HepG2 (cell line): ENCODE measurements at regions not wholly inside any gene's neighbourhood (a gene's known extent, or its start where the extent isn't known, plus 50 kb on each side); places are given as distances from the start of the nearest gene placed in this dataset.

Experiments used
- ATAC-seq: fragments of 200-7000 bp; cut with Tn5 transposase; 3 replicates; pipeline ENCODE4 v1.9.1; 2020; ENCODE audit warnings: mild to moderate bottlenecking, moderate library complexity
- BruUV-seq: library from RNA; stranded (reverse); fragments of 400-500 nt; replicated peaks from 2 replicates; lab custom pipeline; 2021; lab: Mats Ljungman, UMichigan
- CTCF ChIA-PET: fragments of 300-600 bp; formaldehyde crosslinking; extraction: SDS; loops from one replicate; lab custom pipeline; 2021; ENCODE audit warnings: low total read pairs, inconsistent platforms, low intra/inter-chr PET ratio; lab: Yijun Ruan, JAX
- POLR2A ChIA-PET: fragments of 350-600 bp; sonication (Branson Sonifier 250); formaldehyde crosslinking; loops from one replicate; lab custom pipeline; 2020; ENCODE audit warnings: antibody characterized with exemption, inconsistent platforms; lab: Yijun Ruan, JAX
- DNase-seq: peaks from one replicate; pipeline ENCODE4 v3.0.0-alpha.2; 2015; ENCODE audit warnings: low spot score
- FAIRE-seq: peaks from 3 replicates; lab custom pipeline; 2011; peaks lifted over from hg19 to GRCh38; lab: Jason Lieb, UNC
- H2AFZ ChIP-seq: one replicate; pipeline ENCODE4 v1.6.1; 2011; ENCODE audit warnings: low read length, inconsistent platforms
- H3K27ac ChIP-seq: fragments of 300-600 bp; 3 replicates; pipeline ENCODE4 v1.8.0; 2011; ENCODE audit warnings: mixed run types, mild to moderate bottlenecking, mixed read lengths, low read length, inconsistent platforms; ENCODE audit not compliant: insufficient read depth; ENCODE audit errors: extremely low read length
- H3K27me3 ChIP-seq, 2 experiments: fragments of 200-600 bp in 1 of 2; 2 replicates in 1 of 2; 3 replicates in 1 of 2; pipeline versions ENCODE4 v1.6.0 to v1.8.0; 2011; ENCODE audit warnings: low read length in 2 of 2, mild to moderate bottlenecking in 2 of 2, moderate library complexity in 2 of 2, inconsistent platforms in 1 of 2; ENCODE audit not compliant: insufficient read depth in 2 of 2, control insufficient read depth in 1 of 2
- H3K36me3 ChIP-seq, 2 experiments: fragments of 200-600 bp in 1 of 2; replicated peaks in 1 of 2; 2 replicates in 1 of 2; 3 replicates in 1 of 2; pipeline versions ENCODE4 v1.5.1 to v1.8.0; 2011; ENCODE audit warnings: low read length in 2 of 2, inconsistent platforms in 1 of 2; ENCODE audit not compliant: insufficient read depth in 2 of 2, control insufficient read depth in 1 of 2
- H3K4me1 ChIP-seq: 2 replicates; pipeline ENCODE4 v1.5.1; 2012; ENCODE audit warnings: low read length, inconsistent platforms; ENCODE audit not compliant: insufficient read depth
- H3K4me2 ChIP-seq: 2 replicates; pipeline ENCODE4 v1.6.0; 2011; ENCODE audit warnings: low read depth, low read length, inconsistent platforms
- H3K4me3 ChIP-seq, 3 experiments: fragments of 200-600 bp in 1 of 3; sonication (generic), shearing (Covaris generic) in 1 of 3; replicated peaks in 1 of 3; 2 replicates each; pipeline ENCODE4 v1.5.1; 2011 to 2016; ENCODE audit warnings: low read length in 3 of 3, inconsistent platforms in 2 of 3, low read depth in 2 of 3, mild to moderate bottlenecking in 2 of 3, control low read depth in 1 of 3, mixed read lengths in 1 of 3; ENCODE audit not compliant: insufficient read depth in 1 of 3
- H3K79me2 ChIP-seq: one replicate; pipeline ENCODE4 v1.6.1; 2011; ENCODE audit warnings: low read length, inconsistent platforms; ENCODE audit not compliant: insufficient read depth
- H3K9ac ChIP-seq: 2 replicates; pipeline ENCODE4 v1.6.0; 2011; ENCODE audit warnings: mild to moderate bottlenecking, low read depth, low read length, inconsistent platforms; ENCODE audit not compliant: insufficient read depth
- H3K9me3 ChIP-seq: 2 replicates; pipeline ENCODE4 v1.5.1; 2012; ENCODE audit warnings: mild to moderate bottlenecking, low read length
- H4K20me1 ChIP-seq: 2 replicates; pipeline ENCODE4 v1.6.0; 2011; ENCODE audit warnings: inconsistent platforms, mild to moderate bottlenecking, low read length, moderate library complexity; ENCODE audit not compliant: insufficient read depth
- FOSL2 ChIP-seq: sonication (generic); formaldehyde crosslinking; IDR thresholded peaks from 2 replicates; pipeline ENCODE4 v1.4.0; 2020; ENCODE audit warnings: missing genetic modification reagents
- RFX1 ChIP-seq: fragments of 450-650 bp; IDR thresholded peaks from 2 replicates; pipeline ENCODE4 v1.6.1; 2017
- SIX4 ChIP-seq: sonication (generic); formaldehyde crosslinking; IDR thresholded peaks from 2 replicates; pipeline ENCODE4 v1.4.0; 2020; ENCODE audit warnings: missing genetic modification reagents
- SP1 ChIP-seq, 2 experiments: fragments of 450-650 bp in 1 of 2; sonication (generic) in 1 of 2; formaldehyde crosslinking in 1 of 2; IDR thresholded peaks; 2 replicates each; pipeline versions ENCODE4 v1.4.0 to v1.6.1; 2016 to 2020; ENCODE audit warnings: missing genetic modification reagents in 1 of 2
- ZNF547 ChIP-seq: sonication (generic); formaldehyde crosslinking; IDR thresholded peaks from 2 replicates; pipeline ENCODE4 v1.5.1; 2020; ENCODE audit warnings: mild to moderate bottlenecking, missing genetic modification reagents
- ZNF761 ChIP-seq: sonication (generic); formaldehyde crosslinking; conservative IDR thresholded peaks from 2 replicates; pipeline ENCODE4 v1.4.0; 2020; ENCODE audit warnings: mild to moderate bottlenecking, missing genetic modification reagents
- ZNF782 ChIP-seq: sonication (generic); formaldehyde crosslinking; IDR thresholded peaks from 2 replicates; pipeline ENCODE4 v1.4.0; 2020; ENCODE audit warnings: missing genetic modification reagents, mild to moderate bottlenecking, borderline replicate concordance
- WGBS: methylation state at CpG from one replicate; pipeline ENCODE4 v1.1.6; 2017; ENCODE audit warnings: low lambda C conversion rate; 5-methylcytosine and 5-hydroxymethylcytosine counted together
- in situ Hi-C: cut with HindIII; loops from 2 replicates; pipeline ENCODE4 v1.10.0; 2017; ENCODE audit warnings: low pct_unique_long_range_greater_than_20kb; ENCODE audit not compliant: extremely low pct_ligation_motif_present
- intact Hi-C: fragments of 100-400 bp; cut with micrococcal nuclease; formaldehyde crosslinking; loops from one replicate; pipeline ENCODE4 v1.10.0; 2022; ENCODE audit not compliant: unreplicated experiment
- TF ChIP-seq, protein P1 (sequence below): sonication (generic); formaldehyde crosslinking; IDR thresholded peaks from 2 replicates; pipeline ENCODE4 v1.4.0; 2020; ENCODE audit warnings: missing genetic modification reagents
- TF ChIP-seq, protein P2 (sequence below): sonication (generic); formaldehyde crosslinking; IDR thresholded peaks from 2 replicates; pipeline ENCODE4 v1.4.0; 2020; ENCODE audit warnings: missing genetic modification reagents, borderline replicate concordance

DNA sequence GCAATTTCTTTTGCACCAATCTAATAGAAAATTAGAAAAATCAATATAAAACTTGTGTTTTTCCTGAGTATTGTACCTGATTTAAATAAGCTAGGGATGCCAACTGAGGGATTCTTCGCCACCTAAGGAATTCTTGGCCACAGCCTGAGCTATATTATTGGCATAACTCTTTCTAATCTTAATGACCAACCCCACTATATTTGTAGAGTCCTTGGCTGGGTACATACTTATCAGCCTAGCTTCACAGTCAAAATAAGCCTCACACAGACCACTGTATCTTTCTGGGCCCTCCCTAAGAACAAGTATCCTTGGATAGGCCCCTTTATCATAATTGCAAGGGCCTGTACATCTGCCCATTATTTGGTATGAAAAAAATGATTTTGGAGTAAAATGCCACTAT, 247.1 kb downstream of the DUSP6 start:
- ChIA-PET CTCF (no interaction called here), POLR2A (no interaction called here)
- Histone ChIP-seq H3K4me3 (no peak overlapping the region), H3K27ac (no peak overlapping the region), H3K9ac (no peak overlapping the region), H3K79me2 (no peaks in the 10 kb centered on the region), H3K4me1 (0 out of 2 replicates have a peak, but pooled peaks cover 9% of the 10 kb centered on the region), H3K27me3 (no peaks in the 10 kb centered on the region), H2AFZ (no peak overlapping the region), H3K4me2 (no peak overlapping the region), H3K9me3 (no peaks in the 10 kb centered on the region), H3K36me3 (no peaks in the 10 kb centered on the region), H4K20me1 (no peaks in the 10 kb centered on the region)
- in situ Hi-C loops: no loop called here
- TF ChIP-seq SP1 (IDR thresholded peaks at IDR 0.05) (no peak), SP1 (CRISPR knock-in tag; IDR thresholded peaks at IDR 0.05) (no peak), ZNF782 (no peak), FOSL2 (CRISPR knock-in tag) (no peak), RFX1 (no peak)
- DNase-seq: no peak
- BruUV-seq: no TSS peak
- WGBS: 29% methylated on average over 1 of the region's 1 CpG
- no peak for FAIRE-seq
- ATAC-seq: no peak
- intact Hi-C loops: no loop called here

GRCh38 chr12:89103831-89104230, 248.5 kb downstream of the DUSP6 start:
- in situ Hi-C loops: no loop called here
- H3K9me3 ChIP-seq: no peaks in the 10 kb centered on the region
- no peak overlapping the region for H3K27ac ChIP-seq
- no peaks in the 10 kb centered on the region for H3K36me3 ChIP-seq
- 15% methylated on average over 5 of the region's 5 CpGs for WGBS
- 0 out of 2 replicates have a peak, but pooled peaks cover 9% of the 10 kb centered on the region for H3K4me1 ChIP-seq
- H3K9ac ChIP-seq: no peak overlapping the region
- ChIA-PET POLR2A (no interaction called here), CTCF (no interaction called here)
- no peaks in the 10 kb centered on the region for H3K79me2 ChIP-seq
- H3K4me3 ChIP-seq: no peak overlapping the region
- intact Hi-C loops: no loop called here
- BruUV-seq: no TSS peak
- no peaks in the 10 kb centered on the region for H4K20me1 ChIP-seq
- no peak for ATAC-seq
- H3K27me3 ChIP-seq: no peaks in the 10 kb centered on the region
- FAIRE-seq: no peak
- no peak overlapping the region for H3K4me2 ChIP-seq
- DNase-seq: no peak
- no peak overlapping the region for H2AFZ ChIP-seq
- TF ChIP-seq ZNF761: no peak
- TF ChIP-seq, protein P1, sequence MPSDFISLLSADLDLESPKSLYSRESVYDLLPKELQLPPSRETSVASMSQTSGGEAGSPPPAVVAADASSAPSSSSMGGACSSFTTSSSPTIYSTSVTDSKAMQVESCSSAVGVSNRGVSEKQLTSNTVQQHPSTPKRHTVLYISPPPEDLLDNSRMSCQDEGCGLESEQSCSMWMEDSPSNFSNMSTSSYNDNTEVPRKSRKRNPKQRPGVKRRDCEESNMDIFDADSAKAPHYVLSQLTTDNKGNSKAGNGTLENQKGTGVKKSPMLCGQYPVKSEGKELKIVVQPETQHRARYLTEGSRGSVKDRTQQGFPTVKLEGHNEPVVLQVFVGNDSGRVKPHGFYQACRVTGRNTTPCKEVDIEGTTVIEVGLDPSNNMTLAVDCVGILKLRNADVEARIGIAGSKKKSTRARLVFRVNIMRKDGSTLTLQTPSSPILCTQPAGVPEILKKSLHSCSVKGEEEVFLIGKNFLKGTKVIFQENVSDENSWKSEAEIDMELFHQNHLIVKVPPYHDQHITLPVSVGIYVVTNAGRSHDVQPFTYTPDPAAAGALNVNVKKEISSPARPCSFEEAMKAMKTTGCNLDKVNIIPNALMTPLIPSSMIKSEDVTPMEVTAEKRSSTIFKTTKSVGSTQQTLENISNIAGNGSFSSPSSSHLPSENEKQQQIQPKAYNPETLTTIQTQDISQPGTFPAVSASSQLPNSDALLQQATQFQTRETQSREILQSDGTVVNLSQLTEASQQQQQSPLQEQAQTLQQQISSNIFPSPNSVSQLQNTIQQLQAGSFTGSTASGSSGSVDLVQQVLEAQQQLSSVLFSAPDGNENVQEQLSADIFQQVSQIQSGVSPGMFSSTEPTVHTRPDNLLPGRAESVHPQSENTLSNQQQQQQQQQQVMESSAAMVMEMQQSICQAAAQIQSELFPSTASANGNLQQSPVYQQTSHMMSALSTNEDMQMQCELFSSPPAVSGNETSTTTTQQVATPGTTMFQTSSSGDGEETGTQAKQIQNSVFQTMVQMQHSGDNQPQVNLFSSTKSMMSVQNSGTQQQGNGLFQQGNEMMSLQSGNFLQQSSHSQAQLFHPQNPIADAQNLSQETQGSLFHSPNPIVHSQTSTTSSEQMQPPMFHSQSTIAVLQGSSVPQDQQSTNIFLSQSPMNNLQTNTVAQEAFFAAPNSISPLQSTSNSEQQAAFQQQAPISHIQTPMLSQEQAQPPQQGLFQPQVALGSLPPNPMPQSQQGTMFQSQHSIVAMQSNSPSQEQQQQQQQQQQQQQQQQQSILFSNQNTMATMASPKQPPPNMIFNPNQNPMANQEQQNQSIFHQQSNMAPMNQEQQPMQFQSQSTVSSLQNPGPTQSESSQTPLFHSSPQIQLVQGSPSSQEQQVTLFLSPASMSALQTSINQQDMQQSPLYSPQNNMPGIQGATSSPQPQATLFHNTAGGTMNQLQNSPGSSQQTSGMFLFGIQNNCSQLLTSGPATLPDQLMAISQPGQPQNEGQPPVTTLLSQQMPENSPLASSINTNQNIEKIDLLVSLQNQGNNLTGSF: no peak
- TF ChIP-seq, protein P2, sequence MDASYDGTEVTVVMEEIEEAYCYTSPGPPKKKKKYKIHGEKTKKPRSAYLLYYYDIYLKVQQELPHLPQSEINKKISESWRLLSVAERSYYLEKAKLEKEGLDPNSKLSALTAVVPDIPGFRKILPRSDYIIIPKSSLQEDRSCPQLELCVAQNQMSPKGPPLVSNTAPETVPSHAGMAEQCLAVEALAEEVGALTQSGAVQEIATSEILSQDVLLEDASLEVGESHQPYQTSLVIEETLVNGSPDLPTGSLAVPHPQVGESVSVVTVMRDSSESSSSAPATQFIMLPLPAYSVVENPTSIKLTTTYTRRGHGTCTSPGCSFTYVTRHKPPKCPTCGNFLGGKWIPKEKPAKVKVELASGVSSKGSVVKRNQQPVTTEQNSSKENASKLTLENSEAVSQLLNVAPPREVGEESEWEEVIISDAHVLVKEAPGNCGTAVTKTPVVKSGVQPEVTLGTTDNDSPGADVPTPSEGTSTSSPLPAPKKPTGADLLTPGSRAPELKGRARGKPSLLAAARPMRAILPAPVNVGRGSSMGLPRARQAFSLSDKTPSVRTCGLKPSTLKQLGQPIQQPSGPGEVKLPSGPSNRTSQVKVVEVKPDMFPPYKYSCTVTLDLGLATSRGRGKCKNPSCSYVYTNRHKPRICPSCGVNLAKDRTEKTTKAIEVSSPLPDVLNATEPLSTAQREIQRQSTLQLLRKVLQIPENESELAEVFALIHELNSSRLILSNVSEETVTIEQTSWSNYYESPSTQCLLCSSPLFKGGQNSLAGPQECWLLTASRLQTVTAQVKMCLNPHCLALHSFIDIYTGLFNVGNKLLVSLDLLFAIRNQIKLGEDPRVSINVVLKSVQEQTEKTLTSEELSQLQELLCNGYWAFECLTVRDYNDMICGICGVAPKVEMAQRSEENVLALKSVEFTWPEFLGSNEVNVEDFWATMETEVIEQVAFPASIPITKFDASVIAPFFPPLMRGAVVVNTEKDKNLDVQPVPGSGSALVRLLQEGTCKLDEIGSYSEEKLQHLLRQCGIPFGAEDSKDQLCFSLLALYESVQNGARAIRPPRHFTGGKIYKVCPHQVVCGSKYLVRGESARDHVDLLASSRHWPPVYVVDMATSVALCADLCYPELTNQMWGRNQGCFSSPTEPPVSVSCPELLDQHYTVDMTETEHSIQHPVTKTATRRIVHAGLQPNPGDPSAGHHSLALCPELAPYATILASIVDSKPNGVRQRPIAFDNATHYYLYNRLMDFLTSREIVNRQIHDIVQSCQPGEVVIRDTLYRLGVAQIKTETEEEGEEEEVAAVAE (CRISPR knock-in tag): no peak
- TF ChIP-seq SIX4 (CRISPR knock-in tag): no peak
- TF ChIP-seq ZNF547 (CRISPR knock-in tag): no peak
